IMR-90 (cell line): ENCODE measurements at regions not wholly inside any gene's neighbourhood (a gene's known extent, or its start where the extent isn't known, plus 50 kb on each side); places are given as distances from the start of the nearest gene placed in this dataset.

Experiments used
- MAZ ChIP-seq: IDR thresholded peaks from 2 replicates; pipeline ENCODE4 v1.6.1; 2012; ENCODE audit warnings: low read depth, mild to moderate bottlenecking, low read length, improper control_type of control experiment, moderate library complexity, borderline replicate concordance
- POLR2A ChIP-seq: IDR thresholded peaks from 2 replicates; pipeline ENCODE4 v1.6.1; 2012; ENCODE audit warnings: mild to moderate bottlenecking, low read depth, low read length
- RAD21 ChIP-seq: IDR thresholded peaks from 2 replicates; pipeline ENCODE4 v1.6.1; 2012; ENCODE audit warnings: low read length, improper control_type of control experiment
- RCOR1 ChIP-seq: IDR thresholded peaks from 2 replicates; pipeline ENCODE4 v1.6.1; 2012; ENCODE audit warnings: mild to moderate bottlenecking, low read length, improper control_type of control experiment; ENCODE audit not compliant: insufficient replicate concordance
- SMC3 ChIP-seq: fragments of 150-350 bp; IDR thresholded peaks from 2 replicates; pipeline ENCODE4 v1.6.1; 2016; ENCODE audit warnings: low read depth, mild to moderate bottlenecking, antibody characterized with exemption, low read length, moderate library complexity
- TF ChIP-seq, protein P1 (sequence below): conservative IDR thresholded peaks from 2 replicates; pipeline ENCODE4 v1.5.1; 2012; ENCODE audit warnings: mild to moderate bottlenecking, low read depth, low read length, improper control_type of control experiment

DNA sequence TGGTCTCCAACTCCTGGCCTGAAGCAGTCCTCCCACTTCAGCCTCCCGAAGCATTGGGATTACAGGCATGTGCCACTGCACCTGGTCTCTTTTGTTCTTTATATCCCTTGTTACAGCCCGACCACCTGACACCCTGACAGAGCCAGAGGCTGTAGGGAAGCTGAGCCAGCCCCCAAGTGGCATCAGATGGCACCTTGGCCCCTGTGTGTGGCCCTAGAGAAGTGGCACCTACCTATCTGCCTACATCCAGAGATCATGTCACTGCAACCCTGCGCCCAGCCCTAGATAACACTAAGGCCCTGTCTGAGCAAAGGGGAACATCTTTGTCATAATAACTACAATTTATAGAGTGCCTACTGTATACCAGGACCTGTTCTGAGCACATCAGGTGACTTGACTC is 235.0 kb downstream of the AACS start:
- TF ChIP-seq, protein P1, sequence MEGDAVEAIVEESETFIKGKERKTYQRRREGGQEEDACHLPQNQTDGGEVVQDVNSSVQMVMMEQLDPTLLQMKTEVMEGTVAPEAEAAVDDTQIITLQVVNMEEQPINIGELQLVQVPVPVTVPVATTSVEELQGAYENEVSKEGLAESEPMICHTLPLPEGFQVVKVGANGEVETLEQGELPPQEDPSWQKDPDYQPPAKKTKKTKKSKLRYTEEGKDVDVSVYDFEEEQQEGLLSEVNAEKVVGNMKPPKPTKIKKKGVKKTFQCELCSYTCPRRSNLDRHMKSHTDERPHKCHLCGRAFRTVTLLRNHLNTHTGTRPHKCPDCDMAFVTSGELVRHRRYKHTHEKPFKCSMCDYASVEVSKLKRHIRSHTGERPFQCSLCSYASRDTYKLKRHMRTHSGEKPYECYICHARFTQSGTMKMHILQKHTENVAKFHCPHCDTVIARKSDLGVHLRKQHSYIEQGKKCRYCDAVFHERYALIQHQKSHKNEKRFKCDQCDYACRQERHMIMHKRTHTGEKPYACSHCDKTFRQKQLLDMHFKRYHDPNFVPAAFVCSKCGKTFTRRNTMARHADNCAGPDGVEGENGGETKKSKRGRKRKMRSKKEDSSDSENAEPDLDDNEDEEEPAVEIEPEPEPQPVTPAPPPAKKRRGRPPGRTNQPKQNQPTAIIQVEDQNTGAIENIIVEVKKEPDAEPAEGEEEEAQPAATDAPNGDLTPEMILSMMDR = no peak
- TF ChIP-seq POLR2A (no peak), RCOR1 (no peak), SMC3 (no peak), RAD21 (no peak), MAZ (no peak)
